GM12878 (cell line): ENCODE measurements at regions not wholly inside any gene's neighbourhood (a gene's known extent, or its start where the extent isn't known, plus 50 kb on each side); places are given as distances from the start of the nearest gene placed in this dataset.

ENCODE experiments used
- ATAC-seq: fragments of 200-7000 bp; cut with Tn5 transposase; 3 replicates; pipeline ENCODE4 v1.9.1; 2020; ENCODE audit warnings: mild to moderate bottlenecking, moderate library complexity
- BruUV-seq: library from RNA; stranded (reverse); fragments of 400-500 nt; replicated peaks from 2 replicates; lab custom pipeline; 2021; lab: Mats Ljungman, UMichigan
- CTCF ChIA-PET: fragments of 300-600 bp; sonication (Branson Sonifier 250); formaldehyde crosslinking; extraction: SDS; loops from one replicate; lab custom pipeline; 2021; ENCODE audit warnings: inconsistent platforms; lab: Yijun Ruan, JAX
- POLR2A ChIA-PET: fragments of 350-600 bp; formaldehyde crosslinking; extraction: SDS; loops from one replicate; lab custom pipeline; 2021; ENCODE audit warnings: inconsistent platforms; lab: Charles Lee
- RAD21 ChIA-PET: fragments of 300-600 bp; sonication (Branson Sonifier 250); formaldehyde crosslinking; loops from one replicate; lab custom pipeline; 2023; ENCODE audit warnings: antibody characterized with exemption; ENCODE audit not compliant: unreplicated experiment; lab: Charles Lee
- SMC1A ChIA-PET: fragments of 300-600 bp; sonication (Branson Sonifier 250); formaldehyde crosslinking; loops from one replicate; lab custom pipeline; 2023; ENCODE audit not compliant: unreplicated experiment, uncharacterized antibody; lab: Charles Lee
- DNase-seq: peaks from one replicate; pipeline ENCODE4 v3.0.0-alpha.2; 2011; ENCODE audit warnings: low read depth, low spot score
- FAIRE-seq: peaks from 3 replicates; lab custom pipeline; 2011; peaks lifted over from hg19 to GRCh38; lab: Jason Lieb, UNC
- H2AFZ ChIP-seq: 2 replicates; pipeline ENCODE4 v1.6.0; 2011; ENCODE audit warnings: low read depth, low read length, control low read depth; ENCODE audit not compliant: control insufficient read depth
- H3K27ac ChIP-seq: 2 replicates; pipeline ENCODE4 v1.5.1; 2011; ENCODE audit warnings: control low read depth; ENCODE audit not compliant: control insufficient read depth, insufficient read depth
- H3K27me3 ChIP-seq, 2 experiments: replicated peaks in 1 of 2; 2 replicates each; pipeline versions ENCODE4 v1.6.0 to v1.6.1; 2011; ENCODE audit warnings: low read length in 1 of 2; ENCODE audit not compliant: control insufficient read depth in 2 of 2, insufficient read depth in 2 of 2
- H3K36me3 ChIP-seq, 2 experiments: 2 replicates each; pipeline ENCODE4 v1.5.1; 2011; ENCODE audit warnings: low read length in 1 of 2; ENCODE audit not compliant: control insufficient read depth in 2 of 2, insufficient read depth in 2 of 2
- H3K4me1 ChIP-seq: 2 replicates; pipeline ENCODE4 v1.6.1; 2011; ENCODE audit warnings: mild to moderate bottlenecking, low read length, moderate library complexity, mixed read lengths; ENCODE audit not compliant: control insufficient read depth, insufficient read depth
- H3K4me2 ChIP-seq: 2 replicates; pipeline ENCODE4 v1.6.0; 2011; ENCODE audit warnings: control low read depth; ENCODE audit not compliant: control insufficient read depth, insufficient read depth
- H3K4me3 ChIP-seq: fragments of 200-600 bp; sonication (generic); 2 replicates; pipeline ENCODE4 v1.5.1; 2016
- H3K79me2 ChIP-seq: 2 replicates; pipeline ENCODE4 v1.6.0; 2011; ENCODE audit warnings: low read length; ENCODE audit not compliant: control insufficient read depth, insufficient read depth
- H3K9ac ChIP-seq: 2 replicates; pipeline ENCODE4 v1.8.0; 2011; ENCODE audit warnings: low read length, control low read depth, mixed read lengths; ENCODE audit not compliant: control insufficient read depth, insufficient read depth
- H3K9me3 ChIP-seq: replicated peaks from 3 replicates; pipeline ENCODE4 v1.5.1; 2011; ENCODE audit warnings: mild to moderate bottlenecking, low read length; ENCODE audit not compliant: control insufficient read depth, insufficient read depth
- H4K20me1 ChIP-seq: 2 replicates; pipeline ENCODE4 v1.6.0; 2011; ENCODE audit not compliant: control insufficient read depth, insufficient read depth
- BMI1 ChIP-seq: fragments of 450-650 bp; IDR thresholded peaks from 2 replicates; pipeline ENCODE4 v1.6.1; 2016; ENCODE audit warnings: mild to moderate bottlenecking, moderate library complexity, borderline replicate concordance
- CHD1 ChIP-seq: IDR thresholded peaks from 2 replicates; pipeline ENCODE4 v1.6.1; 2012; ENCODE audit warnings: low read depth, low read length, improper control_type of control experiment
- CREM ChIP-seq: IDR thresholded peaks from 2 replicates; pipeline ENCODE4 v1.6.1; 2014; ENCODE audit warnings: antibody characterized with exemption, low read depth
- EGR1 ChIP-seq, 2 experiments: IDR thresholded peaks; 1 replicate in 1 of 2; 2 replicates in 1 of 2; pipeline ENCODE4 v1.6.1; 2011 to 2012; ENCODE audit warnings: low read depth in 2 of 2, low read length in 2 of 2, borderline replicate concordance in 1 of 2, mild to moderate bottlenecking in 1 of 2, moderate library complexity in 1 of 2
- ESRRA ChIP-seq: IDR thresholded peaks from 2 replicates; pipeline ENCODE4 v1.6.1; 2012; ENCODE audit warnings: mild to moderate bottlenecking, low read length, improper control_type of control experiment
- ETV6 ChIP-seq, 2 experiments: fragments of 450-650 bp in 1 of 2; IDR thresholded peaks in 1 of 2; conservative IDR thresholded peaks in 1 of 2; 2 replicates each; pipeline ENCODE4 v1.6.1; 2014; ENCODE audit warnings: antibody characterized with exemption in 1 of 2, borderline replicate concordance in 1 of 2, low read depth in 1 of 2, mild to moderate bottlenecking in 1 of 2, moderate library complexity in 1 of 2
- FOXM1 ChIP-seq: IDR thresholded peaks from 2 replicates; pipeline ENCODE4 v1.6.1; 2012; ENCODE audit warnings: low read depth, mild to moderate bottlenecking, inconsistent platforms, low read length, moderate library complexity
- KLF5 ChIP-seq: fragments of 450-650 bp; IDR thresholded peaks from 2 replicates; pipeline ENCODE4 v1.6.1; 2014; ENCODE audit warnings: mild to moderate bottlenecking; ENCODE audit not compliant: partially characterized antibody
- NFYB ChIP-seq: IDR thresholded peaks from 2 replicates; pipeline ENCODE4 v1.6.1; 2011; ENCODE audit warnings: low read depth, mild to moderate bottlenecking, low read length, improper control_type of control experiment, moderate library complexity; ENCODE audit not compliant: insufficient read depth
- POLR2AphosphoS2 ChIP-seq: IDR thresholded peaks from 2 replicates; pipeline ENCODE4 v1.6.1; 2011; ENCODE audit warnings: low read depth, mild to moderate bottlenecking, low read length, improper control_type of control experiment, moderate library complexity
- SIX5 ChIP-seq: IDR thresholded peaks from 2 replicates; pipeline ENCODE4 v1.6.1; 2011; ENCODE audit warnings: mild to moderate bottlenecking, low read depth, low read length, moderate library complexity; ENCODE audit not compliant: severe bottlenecking
- SP1 ChIP-seq: IDR thresholded peaks from one replicate; pipeline ENCODE4 v1.6.1; 2011; ENCODE audit warnings: low read depth, low read length
- TCF12 ChIP-seq: IDR thresholded peaks from 2 replicates; pipeline ENCODE4 v1.6.1; 2011; ENCODE audit warnings: low read depth, mild to moderate bottlenecking, low read length
- ZNF274 ChIP-seq: IDR thresholded peaks from one replicate; pipeline ENCODE4 v1.8.0; 2011; ENCODE audit not compliant: insufficient read length, insufficient read depth
- WGBS: methylation state at CpG from one replicate; pipeline ENCODE4 v1.1.6; 2016; ENCODE audit warnings: low lambda C conversion rate; ENCODE audit not compliant: insufficient replicate concordance, insufficient coverage; ENCODE audit errors: missing lambda C conversion rate; 5-methylcytosine and 5-hydroxymethylcytosine counted together
- in situ Hi-C: fragments of 300-500 bp; cut with MboI; formaldehyde crosslinking; loops from 9 replicates; pipeline ENCODE4 v1.14.3; 2018; ENCODE audit warnings: mixed read lengths
- intact Hi-C: fragments of 100-400 bp; cut with micrococcal nuclease; formaldehyde crosslinking; loops from one replicate; pipeline ENCODE4 v1.14.2; 2022; ENCODE audit not compliant: unreplicated experiment
- TF ChIP-seq, protein P1 (sequence below): fragments of 450-650 bp; IDR thresholded peaks from 2 replicates; pipeline ENCODE4 v1.6.1; 2016; ENCODE audit warnings: mild to moderate bottlenecking
- TF ChIP-seq, protein P2 (sequence below): IDR thresholded peaks from 2 replicates; pipeline ENCODE4 v1.6.1; 2012; ENCODE audit warnings: low read depth, low read length, improper control_type of control experiment
- TF ChIP-seq, protein P3 (sequence below): fragments of 450-650 bp; IDR thresholded peaks from 2 replicates; pipeline ENCODE4 v1.6.1; 2017; ENCODE audit warnings: antibody characterized with exemption, mild to moderate bottlenecking, moderate library complexity
- TF ChIP-seq, protein P4 (sequence below), 3 experiments: IDR thresholded peaks in 2 of 3; conservative IDR thresholded peaks in 1 of 3; 2 replicates each; pipeline ENCODE4 v1.5.1; 2011; ENCODE audit warnings: low read depth in 3 of 3, low read length in 3 of 3, mild to moderate bottlenecking in 3 of 3, control low read depth in 2 of 3, moderate library complexity in 2 of 3, inconsistent platforms in 1 of 3, mixed read lengths in 1 of 3; ENCODE audit not compliant: control insufficient read depth in 2 of 3, insufficient read depth in 1 of 3; ENCODE audit errors: extremely low read depth in 1 of 3

DNA sequence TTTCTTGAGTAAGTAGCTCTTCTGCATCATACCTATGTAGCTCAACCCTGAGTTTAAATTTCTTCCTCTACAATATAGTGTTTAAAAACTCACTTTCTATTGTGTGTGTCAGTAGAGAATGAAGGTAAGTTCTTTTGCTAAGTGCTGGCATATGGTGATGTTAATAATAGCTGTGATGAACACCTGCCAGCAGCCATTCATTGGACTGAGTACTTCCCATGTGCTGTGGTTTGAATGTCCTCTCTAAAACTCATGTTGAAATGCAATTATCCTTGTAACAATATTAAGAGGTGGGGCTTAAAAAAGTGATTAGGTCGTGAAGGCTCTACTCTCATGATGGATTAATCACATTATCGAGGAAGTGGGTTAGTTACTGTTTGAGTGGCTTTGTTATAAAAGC, 645.2 kb upstream of the RGMB start:
- ChIA-PET SMC1A (interaction anchor here (1.0 to 1.6 kb wide), 2 partner anchors 8 to 17 kb away, joined by 4 to 7 read pairs; no protein-coding TSS in a partner anchor), POLR2A (interaction anchor here (0.5 kb wide), 1 partner anchor 17 kb away, joined by 5 read pairs; no protein-coding TSS in a partner anchor), CTCF (interaction anchor here (0.7 to 1.4 kb wide), 3 partner anchors 753 to 897 kb away, joined by 3 to 5 read pairs (median 3); no protein-coding TSS in a partner anchor), RAD21 (interaction anchor here (0.6 kb wide), 1 partner anchor 32 kb away, joined by 3 read pairs; no protein-coding TSS in a partner anchor)
- H3K79me2 ChIP-seq, result no peaks in the 10 kb centered on the region
- H4K20me1 ChIP-seq, result no peaks in the 10 kb centered on the region
- in situ Hi-C loops (no loop called here), intact Hi-C loops (no loop called here)
- H3K36me3 ChIP-seq, result no peaks in the 10 kb centered on the region
- ATAC-seq (no peak), FAIRE-seq (no peak), DNase-seq (no peak)
- H3K4me1 ChIP-seq, result no peaks in the 10 kb centered on the region
- no peak overlapping the region for H3K27ac ChIP-seq
- no TSS peak for BruUV-seq
- no peaks in the 10 kb centered on the region for H3K9me3 ChIP-seq
- no peak overlapping the region for H3K9ac ChIP-seq
- 10% methylated on average over 2 of the region's 2 CpGs for WGBS
- no peak overlapping the region for H2AFZ ChIP-seq
- H3K27me3 ChIP-seq, result no peaks in the 10 kb centered on the region
- no peak overlapping the region for H3K4me2 ChIP-seq
- H3K4me3 ChIP-seq, result no peak overlapping the region
- TF ChIP-seq ETV6 (conservative IDR thresholded peaks at IDR 0.05 in 1 of 2, IDR thresholded peaks at IDR 0.05 in 1 of 2; ENCODE audit: borderline replicate concordance in 1 of 2, low read depth in 1 of 2), result no peak
- TF ChIP-seq BMI1, result no peak
- TF ChIP-seq KLF5, result no peak
- TF ChIP-seq ESRRA, result no peak
- no peak for TF ChIP-seq POLR2AphosphoS2
- no peak for TF ChIP-seq TCF12
- TF ChIP-seq CHD1, result no peak
- TF ChIP-seq, protein P1, sequence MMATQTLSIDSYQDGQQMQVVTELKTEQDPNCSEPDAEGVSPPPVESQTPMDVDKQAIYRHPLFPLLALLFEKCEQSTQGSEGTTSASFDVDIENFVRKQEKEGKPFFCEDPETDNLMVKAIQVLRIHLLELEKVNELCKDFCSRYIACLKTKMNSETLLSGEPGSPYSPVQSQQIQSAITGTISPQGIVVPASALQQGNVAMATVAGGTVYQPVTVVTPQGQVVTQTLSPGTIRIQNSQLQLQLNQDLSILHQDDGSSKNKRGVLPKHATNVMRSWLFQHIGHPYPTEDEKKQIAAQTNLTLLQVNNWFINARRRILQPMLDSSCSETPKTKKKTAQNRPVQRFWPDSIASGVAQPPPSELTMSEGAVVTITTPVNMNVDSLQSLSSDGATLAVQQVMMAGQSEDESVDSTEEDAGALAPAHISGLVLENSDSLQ, result no peak
- TF ChIP-seq, protein P2, sequence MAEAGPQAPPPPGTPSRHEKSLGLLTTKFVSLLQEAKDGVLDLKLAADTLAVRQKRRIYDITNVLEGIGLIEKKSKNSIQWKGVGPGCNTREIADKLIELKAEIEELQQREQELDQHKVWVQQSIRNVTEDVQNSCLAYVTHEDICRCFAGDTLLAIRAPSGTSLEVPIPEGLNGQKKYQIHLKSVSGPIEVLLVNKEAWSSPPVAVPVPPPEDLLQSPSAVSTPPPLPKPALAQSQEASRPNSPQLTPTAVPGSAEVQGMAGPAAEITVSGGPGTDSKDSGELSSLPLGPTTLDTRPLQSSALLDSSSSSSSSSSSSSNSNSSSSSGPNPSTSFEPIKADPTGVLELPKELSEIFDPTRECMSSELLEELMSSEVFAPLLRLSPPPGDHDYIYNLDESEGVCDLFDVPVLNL, result no peak
- no peak for TF ChIP-seq CREM
- TF ChIP-seq SP1, result no peak
- no peak for TF ChIP-seq ZNF274
- TF ChIP-seq, protein P3, sequence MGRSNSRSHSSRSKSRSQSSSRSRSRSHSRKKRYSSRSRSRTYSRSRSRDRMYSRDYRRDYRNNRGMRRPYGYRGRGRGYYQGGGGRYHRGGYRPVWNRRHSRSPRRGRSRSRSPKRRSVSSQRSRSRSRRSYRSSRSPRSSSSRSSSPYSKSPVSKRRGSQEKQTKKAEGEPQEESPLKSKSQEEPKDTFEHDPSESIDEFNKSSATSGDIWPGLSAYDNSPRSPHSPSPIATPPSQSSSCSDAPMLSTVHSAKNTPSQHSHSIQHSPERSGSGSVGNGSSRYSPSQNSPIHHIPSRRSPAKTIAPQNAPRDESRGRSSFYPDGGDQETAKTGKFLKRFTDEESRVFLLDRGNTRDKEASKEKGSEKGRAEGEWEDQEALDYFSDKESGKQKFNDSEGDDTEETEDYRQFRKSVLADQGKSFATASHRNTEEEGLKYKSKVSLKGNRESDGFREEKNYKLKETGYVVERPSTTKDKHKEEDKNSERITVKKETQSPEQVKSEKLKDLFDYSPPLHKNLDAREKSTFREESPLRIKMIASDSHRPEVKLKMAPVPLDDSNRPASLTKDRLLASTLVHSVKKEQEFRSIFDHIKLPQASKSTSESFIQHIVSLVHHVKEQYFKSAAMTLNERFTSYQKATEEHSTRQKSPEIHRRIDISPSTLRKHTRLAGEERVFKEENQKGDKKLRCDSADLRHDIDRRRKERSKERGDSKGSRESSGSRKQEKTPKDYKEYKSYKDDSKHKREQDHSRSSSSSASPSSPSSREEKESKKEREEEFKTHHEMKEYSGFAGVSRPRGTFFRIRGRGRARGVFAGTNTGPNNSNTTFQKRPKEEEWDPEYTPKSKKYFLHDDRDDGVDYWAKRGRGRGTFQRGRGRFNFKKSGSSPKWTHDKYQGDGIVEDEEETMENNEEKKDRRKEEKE, result no peak
- no peak for TF ChIP-seq SIX5
- no peak for TF ChIP-seq FOXM1
- TF ChIP-seq EGR1 (IDR thresholded peaks at IDR 0.05; ENCODE audit: borderline replicate concordance in 1 of 2, low read depth in 2 of 2, low read length in 2 of 2), result no peak
- no peak for TF ChIP-seq NFYB
- TF ChIP-seq, protein P4, sequence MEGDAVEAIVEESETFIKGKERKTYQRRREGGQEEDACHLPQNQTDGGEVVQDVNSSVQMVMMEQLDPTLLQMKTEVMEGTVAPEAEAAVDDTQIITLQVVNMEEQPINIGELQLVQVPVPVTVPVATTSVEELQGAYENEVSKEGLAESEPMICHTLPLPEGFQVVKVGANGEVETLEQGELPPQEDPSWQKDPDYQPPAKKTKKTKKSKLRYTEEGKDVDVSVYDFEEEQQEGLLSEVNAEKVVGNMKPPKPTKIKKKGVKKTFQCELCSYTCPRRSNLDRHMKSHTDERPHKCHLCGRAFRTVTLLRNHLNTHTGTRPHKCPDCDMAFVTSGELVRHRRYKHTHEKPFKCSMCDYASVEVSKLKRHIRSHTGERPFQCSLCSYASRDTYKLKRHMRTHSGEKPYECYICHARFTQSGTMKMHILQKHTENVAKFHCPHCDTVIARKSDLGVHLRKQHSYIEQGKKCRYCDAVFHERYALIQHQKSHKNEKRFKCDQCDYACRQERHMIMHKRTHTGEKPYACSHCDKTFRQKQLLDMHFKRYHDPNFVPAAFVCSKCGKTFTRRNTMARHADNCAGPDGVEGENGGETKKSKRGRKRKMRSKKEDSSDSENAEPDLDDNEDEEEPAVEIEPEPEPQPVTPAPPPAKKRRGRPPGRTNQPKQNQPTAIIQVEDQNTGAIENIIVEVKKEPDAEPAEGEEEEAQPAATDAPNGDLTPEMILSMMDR (IDR thresholded peaks at IDR 0.05 in 2 of 3, conservative IDR thresholded peaks at IDR 0.05 in 1 of 3; ENCODE audit: control insufficient read depth in 2 of 3, extremely low read depth in 1 of 3, insufficient read depth in 1 of 3, low read depth in 3 of 3, low read length in 3 of 3), result no peak
